ENCODE measurements at regions not wholly inside any gene's neighbourhood (a gene's known extent, or its start where the extent isn't known, plus 50 kb on each side); places are given as distances from the start of the nearest gene placed in this dataset.

- TF ChIP-seq REST (IDR thresholded peaks at IDR 0.05): no peak
- no peak for TF ChIP-seq CTCF (IDR thresholded peaks at IDR 0.05)
- TF ChIP-seq JUN (IDR thresholded peaks at IDR 0.05): no peak
- no peak for TF ChIP-seq PHF8 (IDR thresholded peaks at IDR 0.05; ENCODE audit: borderline replicate concordance, low read depth)
- TF ChIP-seq MAFK (IDR thresholded peaks at IDR 0.05; ENCODE audit: partially characterized antibody): no peak
- no peak for TF ChIP-seq POLR2A (IDR thresholded peaks at IDR 0.05; ENCODE audit: low read length)
- no peak for TF ChIP-seq BHLHE40 (IDR thresholded peaks at IDR 0.05; ENCODE audit: low read depth, low read length)
- no peak for TF ChIP-seq MYC (IDR thresholded peaks at IDR 0.05; ENCODE audit: borderline replicate concordance, low read length)
- no peak for TF ChIP-seq NFE2L2 (conservative IDR thresholded peaks at IDR 0.05; ENCODE audit: low read length)
Observed at GRCh38 chr16:52634528-52634927, 87.6 kb upstream of the TOX3 start.

All from A549 (cell line).